CD14-positive monocyte (primary cell): ENCODE measurements at regions not wholly inside any gene's neighbourhood (a gene's known extent, or its start where the extent isn't known, plus 50 kb on each side); places are given as distances from the start of the nearest gene placed in this dataset.

Experiments used
- DNase-seq, 3 donors: peaks; one replicate each; pipeline ENCODE4 v3.0.0-alpha.2; 2011 to 2022
- H2AFZ ChIP-seq: 2 replicates; pipeline ENCODE4 v1.6.0; 2012; ENCODE audit warnings: mild to moderate bottlenecking, low read depth, low read length, inconsistent platforms; ENCODE audit not compliant: insufficient read depth, poor library complexity, severe bottlenecking
- H3K27ac ChIP-seq, 2 donors: 1 replicate in 1 of 2; 2 replicates in 1 of 2; pipeline ENCODE4 v1.5.1; 2012 to 2013; ENCODE audit warnings: low read length in 2 of 2, control low read depth in 1 of 2, inconsistent platforms in 1 of 2, low read depth in 1 of 2, mild to moderate bottlenecking in 1 of 2
- H3K27me3 ChIP-seq, 2 donors: one replicate each; pipeline versions ENCODE4 v1.6.0 to v1.6.1; 2011 to 2013; ENCODE audit warnings: low read length in 2 of 2; ENCODE audit not compliant: control insufficient read depth in 2 of 2, insufficient read depth in 2 of 2
- H3K36me3 ChIP-seq, 2 donors: replicated peaks in 1 of 2; 1 replicate in 1 of 2; 2 replicates in 1 of 2; pipeline versions ENCODE4 v1.5.1 to v1.6.1; 2012 to 2013; ENCODE audit warnings: low read length in 2 of 2, control low read depth in 1 of 2, inconsistent platforms in 1 of 2, mild to moderate bottlenecking in 1 of 2; ENCODE audit not compliant: insufficient read depth in 2 of 2, control insufficient read depth in 1 of 2
- H3K4me1 ChIP-seq, 2 donors: 1 replicate in 1 of 2; 2 replicates in 1 of 2; pipeline versions ENCODE4 v1.5.1 to v1.6.1; 2012 to 2013; ENCODE audit warnings: low read length in 2 of 2, control low read depth in 1 of 2, inconsistent platforms in 1 of 2, mild to moderate bottlenecking in 1 of 2, moderate library complexity in 1 of 2; ENCODE audit not compliant: insufficient read depth in 2 of 2, control insufficient read depth in 1 of 2
- H3K4me2 ChIP-seq: replicated peaks from 2 replicates; pipeline ENCODE3; 2012; ENCODE audit warnings: low read length, moderate library complexity, mild to moderate bottlenecking; ENCODE audit not compliant: poor library complexity, severe bottlenecking; ENCODE audit errors: extremely low read depth
- H3K4me3 ChIP-seq, 3 experiments: fragments of 200-600 bp in 1 of 3; sonication (generic) in 1 of 3; replicated peaks in 1 of 3; 1 replicate in 2 of 3; 2 replicates in 1 of 3; pipeline ENCODE4 v1.5.1; 2011 to 2013; ENCODE audit warnings: low read length in 3 of 3, mild to moderate bottlenecking in 3 of 3, control low read depth in 2 of 3, low read depth in 2 of 3, inconsistent platforms in 1 of 3, moderate library complexity in 1 of 3
- H3K79me2 ChIP-seq: 2 replicates; pipeline ENCODE4 v1.6.0; 2012; ENCODE audit warnings: mild to moderate bottlenecking, control low read depth, inconsistent platforms, low read length, moderate library complexity; ENCODE audit not compliant: insufficient read depth
- H3K9ac ChIP-seq: 2 replicates; pipeline ENCODE4 v1.6.0; 2017; ENCODE audit warnings: low read length, mild to moderate bottlenecking; ENCODE audit not compliant: insufficient read depth, poor library complexity, severe bottlenecking
- H3K9me3 ChIP-seq, 2 donors: replicated peaks in 1 of 2; 1 replicate in 1 of 2; 2 replicates in 1 of 2; pipeline versions ENCODE4 v1.5.1 to v1.6.1; 2012 to 2013; ENCODE audit warnings: low read length in 2 of 2, control low read depth in 1 of 2; ENCODE audit not compliant: control insufficient read depth in 1 of 2, insufficient read depth in 1 of 2
- H4K20me1 ChIP-seq: 2 replicates; pipeline ENCODE4 v1.6.0; 2012; ENCODE audit warnings: mild to moderate bottlenecking, low read length, control low read depth, moderate library complexity; ENCODE audit not compliant: insufficient read depth
- H3K27ac Mint-ChIP-seq, 7 donors: one replicate each; pipeline ENCODE4 v1.8.0; 2020; ENCODE audit warnings: mild to moderate bottlenecking in 7 of 7, mixed read lengths in 7 of 7, moderate library complexity in 6 of 7, inconsistent platforms in 2 of 7
- H3K27me3 Mint-ChIP-seq, 3 donors: one replicate each; pipeline ENCODE4 v1.8.0; 2021 to 2022; ENCODE audit warnings: low read depth in 3 of 3, mild to moderate bottlenecking in 3 of 3, mixed read lengths in 3 of 3, moderate library complexity in 3 of 3, inconsistent platforms in 1 of 3
- H3K36me3 Mint-ChIP-seq, 2 donors: one replicate each; pipeline ENCODE4 v1.8.0; 2020; ENCODE audit warnings: mixed read lengths in 2 of 2, inconsistent platforms in 1 of 2, mild to moderate bottlenecking in 1 of 2
- H3K4me1 Mint-ChIP-seq: one replicate; pipeline ENCODE4 v1.8.0; 2020; ENCODE audit warnings: mild to moderate bottlenecking, mixed read lengths
- H3K4me3 Mint-ChIP-seq, 2 donors: one replicate each; pipeline ENCODE4 v1.8.0; 2020; ENCODE audit warnings: mild to moderate bottlenecking in 2 of 2, mixed read lengths in 2 of 2, moderate library complexity in 1 of 2
- H3K9me3 Mint-ChIP-seq, 7 donors: one replicate each; pipeline ENCODE4 v1.8.0; 2020 to 2022; ENCODE audit warnings: mixed read lengths in 7 of 7, mild to moderate bottlenecking in 6 of 7, moderate library complexity in 6 of 7, inconsistent platforms in 2 of 7
- WGBS: methylation state at CpG from one replicate; pipeline ENCODE4 v1.1.5; 2013; ENCODE audit warnings: missing lambda C conversion rate; ENCODE audit not compliant: insufficient coverage; 5-methylcytosine and 5-hydroxymethylcytosine counted together
- intact Hi-C, 2 donors: fragments of 100-400 bp; cut with micrococcal nuclease; formaldehyde crosslinking; loops; one replicate each; pipeline versions ENCODE4 v1.15.0 to v1.15.1; 2023
- TF ChIP-seq, protein P1 (sequence below): fragments of 200-600 bp; IDR thresholded peaks from one replicate; pipeline ENCODE4 v1.8.0; 2022; ENCODE audit warnings: antibody characterized with exemption, mild to moderate bottlenecking

DNA sequence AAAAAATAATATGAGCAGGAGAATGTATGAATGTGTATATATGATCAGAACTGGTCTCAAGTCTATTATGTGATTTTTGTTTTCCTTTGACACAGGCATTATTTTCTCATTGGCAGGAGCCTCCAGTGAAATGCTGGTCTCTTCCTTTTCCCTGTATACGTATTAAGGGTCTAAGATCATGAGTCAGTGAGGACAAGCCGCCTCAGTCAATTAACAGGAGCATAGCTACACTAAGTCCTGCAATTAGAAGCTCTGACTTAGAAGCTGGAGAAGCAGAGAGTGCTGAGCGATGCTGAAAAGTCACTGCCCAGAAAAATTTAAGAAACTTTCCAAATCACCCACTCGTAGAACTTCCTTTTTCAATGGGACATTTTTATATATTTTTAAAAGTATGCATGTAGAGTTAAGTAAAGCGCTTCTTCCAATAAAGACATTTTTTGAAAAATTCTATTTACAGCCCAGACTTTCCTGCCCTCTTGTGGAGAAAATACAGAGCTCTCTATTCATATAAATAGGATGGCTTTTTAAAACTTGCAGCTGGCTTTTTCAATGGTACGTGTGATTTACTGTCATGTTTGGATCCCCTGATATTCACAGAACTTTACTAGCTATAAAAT lies 70.2 kb upstream of the PSMD7 start:
- H3K4me2 ChIP-seq = no peak overlapping the region
- no peak overlapping the region for H3K27ac ChIP-seq
- H3K4me3 ChIP-seq = no peak overlapping the region
- no peaks in the 10 kb centered on the region for H3K79me2 ChIP-seq
- no peaks in the 10 kb centered on the region for H4K20me1 ChIP-seq
- Mint-ChIP-seq H3K27me3 (peaks cover 1 to 9% (median 2%) of the 10 kb centered on the region in 3 donors), H3K9me3 (no peaks in the 10 kb centered on the region), H3K4me1 (no peaks in the 10 kb centered on the region), H3K27ac (no peak overlapping the region), H3K4me3 (no peak overlapping the region), H3K36me3 (no peaks in the 10 kb centered on the region)
- no peaks in the 10 kb centered on the region for H3K27me3 ChIP-seq
- no peak overlapping the region for H3K9ac ChIP-seq
- no peaks in the 10 kb centered on the region for H3K36me3 ChIP-seq
- no CpG with 5 or more reads among the region's 6 CpGs for WGBS
- no peak for DNase-seq
- no peaks in the 10 kb centered on the region for H3K4me1 ChIP-seq
- H3K9me3 ChIP-seq = no peaks in the 10 kb centered on the region
- TF ChIP-seq, protein P1, sequence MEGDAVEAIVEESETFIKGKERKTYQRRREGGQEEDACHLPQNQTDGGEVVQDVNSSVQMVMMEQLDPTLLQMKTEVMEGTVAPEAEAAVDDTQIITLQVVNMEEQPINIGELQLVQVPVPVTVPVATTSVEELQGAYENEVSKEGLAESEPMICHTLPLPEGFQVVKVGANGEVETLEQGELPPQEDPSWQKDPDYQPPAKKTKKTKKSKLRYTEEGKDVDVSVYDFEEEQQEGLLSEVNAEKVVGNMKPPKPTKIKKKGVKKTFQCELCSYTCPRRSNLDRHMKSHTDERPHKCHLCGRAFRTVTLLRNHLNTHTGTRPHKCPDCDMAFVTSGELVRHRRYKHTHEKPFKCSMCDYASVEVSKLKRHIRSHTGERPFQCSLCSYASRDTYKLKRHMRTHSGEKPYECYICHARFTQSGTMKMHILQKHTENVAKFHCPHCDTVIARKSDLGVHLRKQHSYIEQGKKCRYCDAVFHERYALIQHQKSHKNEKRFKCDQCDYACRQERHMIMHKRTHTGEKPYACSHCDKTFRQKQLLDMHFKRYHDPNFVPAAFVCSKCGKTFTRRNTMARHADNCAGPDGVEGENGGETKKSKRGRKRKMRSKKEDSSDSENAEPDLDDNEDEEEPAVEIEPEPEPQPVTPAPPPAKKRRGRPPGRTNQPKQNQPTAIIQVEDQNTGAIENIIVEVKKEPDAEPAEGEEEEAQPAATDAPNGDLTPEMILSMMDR = no peak
- no peak overlapping the region for H2AFZ ChIP-seq
- intact Hi-C loops = no loop called here

DNA sequence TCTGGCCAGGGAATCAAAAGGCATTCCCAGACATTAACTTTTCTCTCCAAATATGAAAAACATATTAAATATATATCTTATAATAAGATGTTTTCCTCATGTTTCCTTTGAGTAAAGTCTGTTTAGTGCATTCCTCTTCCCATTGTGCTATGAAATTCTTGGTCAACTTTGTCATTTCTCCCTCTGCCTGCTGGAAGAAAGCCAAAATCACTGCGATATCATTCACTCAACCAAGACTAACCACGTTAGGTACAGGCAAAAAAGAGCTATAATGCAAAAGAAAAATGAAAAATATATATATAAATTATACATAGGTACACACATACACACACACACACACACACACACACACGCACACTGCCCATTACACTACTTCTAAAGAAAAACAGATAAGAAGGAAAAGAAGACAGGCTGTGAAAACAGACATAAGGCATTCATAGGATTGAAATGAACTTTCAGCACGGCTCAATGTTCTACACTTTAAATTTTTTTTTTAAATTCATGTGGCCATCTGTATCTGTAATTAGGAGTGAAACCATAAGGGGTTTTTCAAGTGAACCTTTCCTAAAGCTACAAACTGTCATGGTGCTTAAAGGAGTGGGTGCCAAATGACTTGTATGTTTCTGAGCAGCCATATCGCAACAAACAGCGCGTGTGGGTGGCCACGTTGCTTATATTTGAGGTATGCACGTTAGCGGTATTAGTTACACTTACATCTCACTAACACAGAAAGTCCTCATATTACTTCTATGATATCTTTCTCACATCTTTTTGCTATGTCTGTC lies 71.6 kb upstream of the PSMD7 start:
- WGBS = no CpG with 5 or more reads among the region's 10 CpGs
- H3K9me3 Mint-ChIP-seq = peaks cover 0 to 2% (median 0%) of the 10 kb centered on the region in 7 donors

More for the DNA sequence above, 71.6 kb upstream of the PSMD7 start:
- Histone ChIP-seq H3K36me3 (no peaks in the 10 kb centered on the region), H3K4me1 (no peaks in the 10 kb centered on the region), H3K27me3 (no peaks in the 10 kb centered on the region), H3K9ac (no peak overlapping the region), H3K4me2 (no peak overlapping the region), H3K27ac (no peak overlapping the region), H2AFZ (no peak overlapping the region), H3K4me3 (no peak overlapping the region), H3K9me3 (no peaks in the 10 kb centered on the region), H4K20me1 (no peaks in the 10 kb centered on the region), H3K79me2 (no peaks in the 10 kb centered on the region)
- H3K36me3 Mint-ChIP-seq = no peaks in the 10 kb centered on the region
- H3K27me3 Mint-ChIP-seq = peaks cover 0 to 14% (median 1%) of the 10 kb centered on the region in 3 donors
- intact Hi-C loops = no loop called here
- H3K27ac Mint-ChIP-seq = no peak overlapping the region
- TF ChIP-seq, protein P1 = no peak
- DNase-seq = no peak
- H3K4me1 Mint-ChIP-seq = no peaks in the 10 kb centered on the region
- no peak overlapping the region for H3K4me3 Mint-ChIP-seq
